HEK293 (cell line): ENCODE measurements at regions not wholly inside any gene's neighbourhood (a gene's known extent, or its start where the extent isn't known, plus 50 kb on each side); places are given as distances from the start of the nearest gene placed in this dataset.
A peak's percentile ranks its signal among the peaks of the same experiment; 100 is the strongest.

ENCODE experiments used
- CTCF ChIA-PET: fragments of 350-600 bp; formaldehyde crosslinking; extraction: SDS; loops from one replicate; lab custom pipeline; 2021; ENCODE audit warnings: antibody characterized with exemption; lab: Yijun Ruan, JAX
- POLR2A ChIA-PET: fragments of 300-600 bp; formaldehyde crosslinking; extraction: SDS; loops from one replicate; lab custom pipeline; 2020; ENCODE audit warnings: antibody characterized with exemption, inconsistent platforms; lab: Yijun Ruan, JAX
- H3K27ac ChIP-seq: fragments of 200-500 bp; sonication (Bioruptor generic); 2 replicates; pipeline ENCODE4 v1.5.1; 2014; ENCODE audit warnings: low read depth, low read length, control low read depth, inconsistent platforms; ENCODE audit errors: extremely low read depth
- H3K36me3 ChIP-seq, 2 experiments: fragments of 200-500 bp in 1 of 2; sonication (Bioruptor generic) in 1 of 2; 1 replicate in 1 of 2; 2 replicates in 1 of 2; pipeline ENCODE4 v1.5.1; 2014 to 2017; ENCODE audit warnings: inconsistent platforms in 2 of 2, low read length in 2 of 2; ENCODE audit not compliant: control insufficient read depth in 2 of 2, insufficient read depth in 1 of 2
- H3K4me1 ChIP-seq: fragments of 200-500 bp; sonication (Bioruptor generic); 2 replicates; pipeline ENCODE4 v1.5.1; 2014; ENCODE audit warnings: mild to moderate bottlenecking, low read length, inconsistent platforms; ENCODE audit not compliant: control insufficient read depth, insufficient read depth
- H3K4me3 ChIP-seq: 2 replicates; pipeline ENCODE4 v1.5.1; 2011; ENCODE audit warnings: low read depth, mild to moderate bottlenecking, control low read depth, low read length, moderate library complexity
- H3K9me3 ChIP-seq: fragments of 200-500 bp; sonication (Bioruptor generic); 2 replicates; pipeline ENCODE4 v1.5.1; 2014; ENCODE audit warnings: low read depth, low read length, inconsistent platforms; ENCODE audit not compliant: control insufficient read depth, insufficient read depth
- BCL11A ChIP-seq: fragments of 450-650 bp; formaldehyde crosslinking; IDR thresholded peaks from 2 replicates; pipeline ENCODE4 v1.5.1; 2016; ENCODE audit warnings: low read depth, missing biosample characterization, missing genetic modification characterization
- FEZF1 ChIP-seq: fragments of 450-650 bp; formaldehyde crosslinking; IDR thresholded peaks from 2 replicates; pipeline ENCODE4 v1.5.1; 2016; ENCODE audit warnings: missing biosample characterization, missing genetic modification characterization
- GFI1B ChIP-seq: fragments of 450-650 bp; formaldehyde crosslinking; IDR thresholded peaks from 2 replicates; pipeline ENCODE4 v1.5.1; 2016; ENCODE audit warnings: missing biosample characterization, missing genetic modification characterization
- KLF16 ChIP-seq: fragments of 450-650 bp; formaldehyde crosslinking; IDR thresholded peaks from 2 replicates; pipeline ENCODE4 v1.5.1; 2017; ENCODE audit warnings: missing biosample characterization, missing genetic modification characterization
- RBAK ChIP-seq: fragments of 450-650 bp; formaldehyde crosslinking; IDR thresholded peaks from 2 replicates; pipeline ENCODE4 v1.5.1; 2016; ENCODE audit warnings: missing biosample characterization, missing genetic modification characterization
- SP3 ChIP-seq: fragments of 450-650 bp; formaldehyde crosslinking; IDR thresholded peaks from 2 replicates; pipeline ENCODE4 v1.5.1; 2016; ENCODE audit warnings: missing biosample characterization, missing genetic modification characterization
- TRIM28 ChIP-seq: IDR thresholded peaks from 2 replicates; pipeline ENCODE4 v1.6.1; 2011; ENCODE audit warnings: low read length, control low read depth, borderline replicate concordance
- WT1 ChIP-seq: fragments of 450-650 bp; formaldehyde crosslinking; IDR thresholded peaks from 2 replicates; pipeline ENCODE4 v1.5.1; 2016; ENCODE audit warnings: missing biosample characterization, missing genetic modification characterization
- ZIC2 ChIP-seq: fragments of 450-650 bp; formaldehyde crosslinking; IDR thresholded peaks from 2 replicates; pipeline ENCODE4 v1.5.1; 2016; ENCODE audit warnings: missing biosample characterization, missing genetic modification characterization
- ZNF121 ChIP-seq: fragments of 450-650 bp; formaldehyde crosslinking; IDR thresholded peaks from 2 replicates; pipeline ENCODE4 v1.5.1; 2016; ENCODE audit warnings: missing biosample characterization, missing genetic modification characterization
- ZNF2 ChIP-seq: fragments of 450-650 bp; formaldehyde crosslinking; IDR thresholded peaks from 2 replicates; pipeline ENCODE4 v1.5.1; 2016; ENCODE audit warnings: missing biosample characterization, missing genetic modification characterization
- ZNF324 ChIP-seq: fragments of 450-650 bp; formaldehyde crosslinking; IDR thresholded peaks from 2 replicates; pipeline ENCODE4 v1.5.1; 2016; ENCODE audit warnings: missing biosample characterization, missing genetic modification characterization
- ZNF366 ChIP-seq: fragments of 450-650 bp; formaldehyde crosslinking; conservative IDR thresholded peaks from 2 replicates; pipeline ENCODE4 v1.5.1; 2016; ENCODE audit warnings: missing biosample characterization, missing genetic modification characterization
- ZNF391 ChIP-seq: fragments of 450-650 bp; formaldehyde crosslinking; IDR thresholded peaks from 2 replicates; pipeline ENCODE4 v1.5.1; 2016; ENCODE audit warnings: low read depth, missing biosample characterization, missing genetic modification characterization, borderline replicate concordance
- ZNF433 ChIP-seq: fragments of 450-650 bp; formaldehyde crosslinking; IDR thresholded peaks from 2 replicates; pipeline ENCODE4 v1.5.1; 2016; ENCODE audit warnings: missing biosample characterization, missing genetic modification characterization, low read depth
- ZNF596 ChIP-seq: fragments of 450-650 bp; IDR thresholded peaks from 2 replicates; pipeline ENCODE4 v1.5.0; 2018; ENCODE audit warnings: missing biosample characterization, mild to moderate bottlenecking, missing genetic modification characterization, moderate library complexity
- ZNF629 ChIP-seq: fragments of 450-650 bp; formaldehyde crosslinking; IDR thresholded peaks from 2 replicates; pipeline ENCODE4 v1.5.1; 2017; ENCODE audit warnings: missing biosample characterization, missing genetic modification characterization
- ZNF658 ChIP-seq: fragments of 450-650 bp; formaldehyde crosslinking; IDR thresholded peaks from 2 replicates; pipeline ENCODE4; 2016; ENCODE audit warnings: missing biosample characterization, missing genetic modification characterization
- ZNF777 ChIP-seq: fragments of 450-650 bp; formaldehyde crosslinking; IDR thresholded peaks from 2 replicates; pipeline ENCODE4 v1.5.1; 2017; ENCODE audit warnings: missing biosample characterization, missing genetic modification characterization, borderline replicate concordance
- ZSCAN30 ChIP-seq: fragments of 450-650 bp; IDR thresholded peaks from 2 replicates; pipeline ENCODE4 v1.5.1; 2018; ENCODE audit warnings: missing biosample characterization, mild to moderate bottlenecking, missing genetic modification characterization, moderate library complexity
- ZXDB ChIP-seq: fragments of 450-650 bp; formaldehyde crosslinking; IDR thresholded peaks from 2 replicates; pipeline ENCODE4 v1.5.1; 2016; ENCODE audit warnings: missing biosample characterization, missing genetic modification characterization
- TF ChIP-seq, protein P1 (sequence below): fragments of 450-650 bp; formaldehyde crosslinking; conservative IDR thresholded peaks from 2 replicates; pipeline ENCODE4 v1.5.1; 2016; ENCODE audit warnings: low read depth, missing biosample characterization, missing genetic modification characterization
- TF ChIP-seq, protein P2 (sequence below): IDR thresholded peaks from 2 replicates; pipeline ENCODE4 v1.6.1; 2011; ENCODE audit warnings: mild to moderate bottlenecking, low read depth, low read length, borderline replicate concordance
- TF ChIP-seq, protein P3 (sequence below): fragments of 450-650 bp; formaldehyde crosslinking; IDR thresholded peaks from 2 replicates; pipeline ENCODE4 v1.5.1; 2016; ENCODE audit warnings: missing biosample characterization, missing genetic modification characterization
- TF ChIP-seq, protein P4 (sequence below): fragments of 450-650 bp; formaldehyde crosslinking; IDR thresholded peaks from 2 replicates; pipeline ENCODE4 v1.5.1; 2017; ENCODE audit warnings: missing biosample characterization, missing genetic modification characterization
- TF ChIP-seq, protein P5 (sequence below): fragments of 450-650 bp; formaldehyde crosslinking; IDR thresholded peaks from 2 replicates; pipeline ENCODE4 v1.5.1; 2016; ENCODE audit warnings: missing biosample characterization, missing genetic modification characterization, borderline replicate concordance

DNA sequence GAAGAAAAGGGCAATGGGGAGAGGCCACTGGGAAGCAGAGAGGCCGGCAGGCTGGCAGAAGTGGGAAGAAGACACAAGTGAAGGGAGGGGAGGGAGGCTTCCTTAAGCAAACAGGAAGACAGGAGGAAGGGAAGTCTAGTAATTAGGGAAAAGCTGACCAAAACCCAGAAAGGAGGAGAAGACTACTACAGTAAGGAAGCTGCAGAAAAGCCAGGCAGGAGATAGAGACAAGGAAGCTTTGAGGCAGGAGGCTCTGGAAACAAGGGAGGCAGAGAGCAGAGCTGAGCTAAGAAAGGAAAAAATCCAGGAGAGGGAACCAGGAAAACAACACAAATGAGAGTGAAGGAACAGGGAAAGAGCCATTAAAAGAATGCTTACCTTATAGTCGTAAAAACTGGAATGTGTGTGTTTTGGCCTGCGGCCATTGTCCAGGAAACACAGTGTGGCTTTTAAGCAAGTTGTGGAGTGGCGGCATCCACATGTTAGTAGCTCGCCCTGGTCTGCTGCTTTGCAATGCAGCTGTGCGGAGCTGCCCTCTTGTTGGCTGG is 317.1 kb upstream of the CLINT1 start:
- Histone ChIP-seq H3K4me1 (peaks cover 15% of the 10 kb centered on the region), H3K4me3 (no peak overlapping the region), H3K9me3 (no peaks in the 10 kb centered on the region), H3K27ac (peak overlapping the region; percentile 83), H3K36me3 (no peaks in the 10 kb centered on the region)
- CTCF ChIA-PET: interaction anchor here (0.6 to 3.7 kb wide), 14 partner anchors 18 to 956 kb away, joined by 3 to 60 read pairs (median 4); partner anchors contain the start of gene EBF1
- POLR2A ChIA-PET: interaction anchor here (0.6 kb wide), 1 partner anchor 275 kb away, joined by 3 read pairs; no protein-coding TSS in a partner anchor
- no peak for TF ChIP-seq ZNF391 (tag by site-specific recombination)
- TF ChIP-seq ZNF629 (tag by site-specific recombination): 0 out of 2 replicates have a peak, but pooled peaks have one; percentile 22
- TF ChIP-seq KLF16: no peak
- no peak for TF ChIP-seq ZNF777 (tag by site-specific recombination)
- peak; percentile 88 for TF ChIP-seq ZSCAN30
- TF ChIP-seq ZNF658 (tag by site-specific recombination): no peak
- TF ChIP-seq, protein P1, sequence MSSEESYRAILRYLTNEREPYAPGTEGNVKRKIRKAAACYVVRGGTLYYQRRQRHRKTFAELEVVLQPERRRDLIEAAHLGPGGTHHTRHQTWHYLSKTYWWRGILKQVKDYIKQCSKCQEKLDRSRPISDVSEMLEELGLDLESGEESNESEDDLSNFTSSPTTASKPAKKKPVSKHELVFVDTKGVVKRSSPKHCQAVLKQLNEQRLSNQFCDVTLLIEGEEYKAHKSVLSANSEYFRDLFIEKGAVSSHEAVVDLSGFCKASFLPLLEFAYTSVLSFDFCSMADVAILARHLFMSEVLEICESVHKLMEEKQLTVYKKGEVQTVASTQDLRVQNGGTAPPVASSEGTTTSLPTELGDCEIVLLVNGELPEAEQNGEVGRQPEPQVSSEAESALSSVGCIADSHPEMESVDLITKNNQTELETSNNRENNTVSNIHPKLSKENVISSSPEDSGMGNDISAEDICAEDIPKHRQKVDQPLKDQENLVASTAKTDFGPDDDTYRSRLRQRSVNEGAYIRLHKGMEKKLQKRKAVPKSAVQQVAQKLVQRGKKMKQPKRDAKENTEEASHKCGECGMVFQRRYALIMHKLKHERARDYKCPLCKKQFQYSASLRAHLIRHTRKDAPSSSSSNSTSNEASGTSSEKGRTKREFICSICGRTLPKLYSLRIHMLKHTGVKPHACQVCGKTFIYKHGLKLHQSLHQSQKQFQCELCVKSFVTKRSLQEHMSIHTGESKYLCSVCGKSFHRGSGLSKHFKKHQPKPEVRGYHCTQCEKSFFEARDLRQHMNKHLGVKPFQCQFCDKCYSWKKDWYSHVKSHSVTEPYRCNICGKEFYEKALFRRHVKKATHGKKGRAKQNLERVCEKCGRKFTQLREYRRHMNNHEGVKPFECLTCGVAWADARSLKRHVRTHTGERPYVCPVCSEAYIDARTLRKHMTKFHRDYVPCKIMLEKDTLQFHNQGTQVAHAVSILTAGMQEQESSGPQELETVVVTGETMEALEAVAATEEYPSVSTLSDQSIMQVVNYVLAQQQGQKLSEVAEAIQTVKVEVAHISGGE: no peak
- 0 out of 2 replicates have a peak, but pooled peaks have one; percentile 9 for TF ChIP-seq ZNF324 (tag by site-specific recombination)
- TF ChIP-seq, protein P2, sequence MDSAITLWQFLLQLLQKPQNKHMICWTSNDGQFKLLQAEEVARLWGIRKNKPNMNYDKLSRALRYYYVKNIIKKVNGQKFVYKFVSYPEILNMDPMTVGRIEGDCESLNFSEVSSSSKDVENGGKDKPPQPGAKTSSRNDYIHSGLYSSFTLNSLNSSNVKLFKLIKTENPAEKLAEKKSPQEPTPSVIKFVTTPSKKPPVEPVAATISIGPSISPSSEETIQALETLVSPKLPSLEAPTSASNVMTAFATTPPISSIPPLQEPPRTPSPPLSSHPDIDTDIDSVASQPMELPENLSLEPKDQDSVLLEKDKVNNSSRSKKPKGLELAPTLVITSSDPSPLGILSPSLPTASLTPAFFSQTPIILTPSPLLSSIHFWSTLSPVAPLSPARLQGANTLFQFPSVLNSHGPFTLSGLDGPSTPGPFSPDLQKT: no peak
- TF ChIP-seq ZNF366: peak; percentile 71
- peak; percentile 55 for TF ChIP-seq FEZF1 (tag by site-specific recombination)
- TF ChIP-seq ZNF121 (tag by site-specific recombination): no peak
- peak; percentile 64; the same call in 1 of the 2 replicates for TF ChIP-seq WT1 (tag by site-specific recombination)
- TF ChIP-seq, protein P3, sequence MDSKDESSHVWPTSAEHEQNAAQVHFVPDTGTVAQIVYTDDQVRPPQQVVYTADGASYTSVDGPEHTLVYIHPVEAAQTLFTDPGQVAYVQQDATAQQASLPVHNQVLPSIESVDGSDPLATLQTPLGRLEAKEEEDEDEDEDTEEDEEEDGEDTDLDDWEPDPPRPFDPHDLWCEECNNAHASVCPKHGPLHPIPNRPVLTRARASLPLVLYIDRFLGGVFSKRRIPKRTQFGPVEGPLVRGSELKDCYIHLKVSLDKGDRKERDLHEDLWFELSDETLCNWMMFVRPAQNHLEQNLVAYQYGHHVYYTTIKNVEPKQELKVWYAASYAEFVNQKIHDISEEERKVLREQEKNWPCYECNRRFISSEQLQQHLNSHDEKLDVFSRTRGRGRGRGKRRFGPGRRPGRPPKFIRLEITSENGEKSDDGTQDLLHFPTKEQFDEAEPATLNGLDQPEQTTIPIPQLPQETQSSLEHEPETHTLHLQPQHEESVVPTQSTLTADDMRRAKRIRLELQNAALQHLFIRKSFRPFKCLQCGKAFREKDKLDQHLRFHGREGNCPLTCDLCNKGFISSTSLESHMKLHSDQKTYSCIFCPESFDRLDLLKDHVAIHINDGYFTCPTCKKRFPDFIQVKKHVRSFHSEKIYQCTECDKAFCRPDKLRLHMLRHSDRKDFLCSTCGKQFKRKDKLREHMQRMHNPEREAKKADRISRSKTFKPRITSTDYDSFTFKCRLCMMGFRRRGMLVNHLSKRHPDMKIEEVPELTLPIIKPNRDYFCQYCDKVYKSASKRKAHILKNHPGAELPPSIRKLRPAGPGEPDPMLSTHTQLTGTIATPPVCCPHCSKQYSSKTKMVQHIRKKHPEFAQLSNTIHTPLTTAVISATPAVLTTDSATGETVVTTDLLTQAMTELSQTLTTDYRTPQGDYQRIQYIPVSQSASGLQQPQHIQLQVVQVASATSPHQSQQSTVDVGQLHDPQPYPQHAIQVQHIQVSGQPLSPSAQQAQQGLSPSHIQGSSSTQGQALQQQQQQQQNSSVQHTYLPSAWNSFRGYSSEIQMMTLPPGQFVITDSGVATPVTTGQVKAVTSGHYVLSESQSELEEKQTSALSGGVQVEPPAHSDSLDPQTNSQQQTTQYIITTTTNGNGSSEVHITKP (tag by site-specific recombination): peak; percentile 54
- TF ChIP-seq, protein P4, sequence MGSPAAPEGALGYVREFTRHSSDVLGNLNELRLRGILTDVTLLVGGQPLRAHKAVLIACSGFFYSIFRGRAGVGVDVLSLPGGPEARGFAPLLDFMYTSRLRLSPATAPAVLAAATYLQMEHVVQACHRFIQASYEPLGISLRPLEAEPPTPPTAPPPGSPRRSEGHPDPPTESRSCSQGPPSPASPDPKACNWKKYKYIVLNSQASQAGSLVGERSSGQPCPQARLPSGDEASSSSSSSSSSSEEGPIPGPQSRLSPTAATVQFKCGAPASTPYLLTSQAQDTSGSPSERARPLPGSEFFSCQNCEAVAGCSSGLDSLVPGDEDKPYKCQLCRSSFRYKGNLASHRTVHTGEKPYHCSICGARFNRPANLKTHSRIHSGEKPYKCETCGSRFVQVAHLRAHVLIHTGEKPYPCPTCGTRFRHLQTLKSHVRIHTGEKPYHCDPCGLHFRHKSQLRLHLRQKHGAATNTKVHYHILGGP (tag by site-specific recombination): peak; percentile 24; the same call in 1 of the 2 replicates
- TF ChIP-seq ZNF433 (tag by site-specific recombination): no peak
- TF ChIP-seq ZNF596 (tag by site-specific recombination): no peak
- no peak for TF ChIP-seq SP3
- TF ChIP-seq, protein P5, sequence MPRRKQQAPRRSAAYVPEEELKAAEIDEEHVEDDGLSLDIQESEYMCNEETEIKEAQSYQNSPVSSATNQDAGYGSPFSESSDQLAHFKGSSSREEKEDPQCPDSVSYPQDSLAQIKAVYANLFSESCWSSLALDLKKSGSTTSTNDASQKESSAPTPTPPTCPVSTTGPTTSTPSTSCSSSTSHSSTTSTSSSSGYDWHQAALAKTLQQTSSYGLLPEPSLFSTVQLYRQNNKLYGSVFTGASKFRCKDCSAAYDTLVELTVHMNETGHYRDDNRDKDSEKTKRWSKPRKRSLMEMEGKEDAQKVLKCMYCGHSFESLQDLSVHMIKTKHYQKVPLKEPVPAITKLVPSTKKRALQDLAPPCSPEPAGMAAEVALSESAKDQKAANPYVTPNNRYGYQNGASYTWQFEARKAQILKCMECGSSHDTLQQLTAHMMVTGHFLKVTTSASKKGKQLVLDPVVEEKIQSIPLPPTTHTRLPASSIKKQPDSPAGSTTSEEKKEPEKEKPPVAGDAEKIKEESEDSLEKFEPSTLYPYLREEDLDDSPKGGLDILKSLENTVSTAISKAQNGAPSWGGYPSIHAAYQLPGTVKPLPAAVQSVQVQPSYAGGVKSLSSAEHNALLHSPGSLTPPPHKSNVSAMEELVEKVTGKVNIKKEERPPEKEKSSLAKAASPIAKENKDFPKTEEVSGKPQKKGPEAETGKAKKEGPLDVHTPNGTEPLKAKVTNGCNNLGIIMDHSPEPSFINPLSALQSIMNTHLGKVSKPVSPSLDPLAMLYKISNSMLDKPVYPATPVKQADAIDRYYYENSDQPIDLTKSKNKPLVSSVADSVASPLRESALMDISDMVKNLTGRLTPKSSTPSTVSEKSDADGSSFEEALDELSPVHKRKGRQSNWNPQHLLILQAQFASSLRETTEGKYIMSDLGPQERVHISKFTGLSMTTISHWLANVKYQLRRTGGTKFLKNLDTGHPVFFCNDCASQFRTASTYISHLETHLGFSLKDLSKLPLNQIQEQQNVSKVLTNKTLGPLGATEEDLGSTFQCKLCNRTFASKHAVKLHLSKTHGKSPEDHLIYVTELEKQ: no peak
- peak; percentile 25; the same call in 1 of the 2 replicates for TF ChIP-seq ZXDB
- TF ChIP-seq BCL11A (tag by site-specific recombination): no peak
- TF ChIP-seq RBAK: no peak
- no peak for TF ChIP-seq TRIM28
- TF ChIP-seq ZIC2 (tag by site-specific recombination): no peak
- peak; percentile 43; the same call in 1 of the 2 replicates for TF ChIP-seq ZNF2
- TF ChIP-seq GFI1B (tag by site-specific recombination): no peak
